Smooth muscle cell (in vitro differentiated cells): ENCODE measurements at regions not wholly inside any gene's neighbourhood (a gene's known extent, or its start where the extent isn't known, plus 50 kb on each side); places are given as distances from the start of the nearest gene placed in this dataset.

Experiments
- DNase-seq: peaks from one replicate; lab custom pipeline; 2025; ENCODE audit not compliant: unreplicated experiment; lab: John Stamatoyannopoulos, UW
- H2AFZ ChIP-seq: fragments of 200-600 bp; sonication (generic); 2 replicates; pipeline ENCODE4 v1.6.0; 2016; ENCODE audit warnings: antibody characterized with exemption, low read depth, mild to moderate bottlenecking
- H3F3A ChIP-seq: fragments of 200-600 bp; sonication (generic); 2 replicates; pipeline ENCODE4 v1.6.0; 2017; ENCODE audit warnings: antibody characterized with exemption, low read depth
- H3K27ac ChIP-seq: fragments of 200-600 bp; sonication (generic); 2 replicates; pipeline ENCODE4 v1.5.1; 2016; ENCODE audit warnings: low read depth, mild to moderate bottlenecking
- H3K27me3 ChIP-seq: fragments of 200-600 bp; sonication (generic); 2 replicates; pipeline ENCODE4 v1.6.1; 2016; ENCODE audit warnings: low read depth, mild to moderate bottlenecking
- H3K36me3 ChIP-seq: fragments of 200-600 bp; sonication (generic); 2 replicates; pipeline ENCODE4 v1.5.1; 2016; ENCODE audit warnings: low read depth
- H3K4me1 ChIP-seq: fragments of 200-600 bp; sonication (generic); 2 replicates; pipeline ENCODE4 v1.5.1; 2016; ENCODE audit warnings: low read depth
- H3K4me2 ChIP-seq: fragments of 200-600 bp; sonication (generic); 2 replicates; pipeline ENCODE4 v1.6.0; 2016; ENCODE audit warnings: mild to moderate bottlenecking
- H3K4me3 ChIP-seq: fragments of 200-600 bp; sonication (generic); 2 replicates; pipeline ENCODE4 v1.5.1; 2016; ENCODE audit warnings: mild to moderate bottlenecking
- H3K79me2 ChIP-seq: fragments of 200-600 bp; sonication (generic); 2 replicates; pipeline ENCODE4 v1.6.0; 2016; ENCODE audit warnings: low read depth, mild to moderate bottlenecking
- H3K9ac ChIP-seq: fragments of 200-600 bp; sonication (generic); 2 replicates; pipeline ENCODE4 v1.6.0; 2016; ENCODE audit warnings: low read depth
- H3K9me3 ChIP-seq: fragments of 200-600 bp; sonication (generic); replicated peaks from 2 replicates; pipeline ENCODE4 v1.5.1; 2016; ENCODE audit warnings: low read depth
- H4K20me1 ChIP-seq: fragments of 200-600 bp; sonication (generic); 2 replicates; pipeline ENCODE4 v1.6.0; 2016; ENCODE audit warnings: low read depth
- CTCF ChIP-seq: fragments of 200-600 bp; sonication (generic); IDR thresholded peaks from 2 replicates; pipeline ENCODE4 v1.5.1; 2017; ENCODE audit warnings: borderline replicate concordance, mild to moderate bottlenecking, antibody characterized with exemption; ENCODE audit not compliant: insufficient read depth, poor library complexity, severe bottlenecking
- WGBS: methylation state at CpG from one replicate; pipeline ENCODE4 v1.1.7; 2016; ENCODE audit warnings: low lambda C conversion rate; 5-methylcytosine and 5-hydroxymethylcytosine counted together

- Histone ChIP-seq H3K27ac (no peak overlapping the region), H3K4me3 (no peak overlapping the region), H2AFZ (no peak overlapping the region), H3K4me1 (peaks cover 8% of the 10 kb centered on the region), H4K20me1 (no peaks in the 10 kb centered on the region), H3F3A (peaks cover 3% of the 10 kb centered on the region), H3K27me3 (no peaks in the 10 kb centered on the region), H3K4me2 (peak overlapping the region; percentile 58), H3K79me2 (no peaks in the 10 kb centered on the region), H3K36me3 (no peaks in the 10 kb centered on the region), H3K9ac (no peak overlapping the region), H3K9me3 (no peaks in the 10 kb centered on the region)
- no peak for TF ChIP-seq CTCF
- no peak for DNase-seq
- WGBS: 56% methylated on average over 1 of the region's 1 CpG
These were observed 414.2 kb upstream of the SEMA3C start for GRCh38 chr7:81333004-81333403.

DNA sequence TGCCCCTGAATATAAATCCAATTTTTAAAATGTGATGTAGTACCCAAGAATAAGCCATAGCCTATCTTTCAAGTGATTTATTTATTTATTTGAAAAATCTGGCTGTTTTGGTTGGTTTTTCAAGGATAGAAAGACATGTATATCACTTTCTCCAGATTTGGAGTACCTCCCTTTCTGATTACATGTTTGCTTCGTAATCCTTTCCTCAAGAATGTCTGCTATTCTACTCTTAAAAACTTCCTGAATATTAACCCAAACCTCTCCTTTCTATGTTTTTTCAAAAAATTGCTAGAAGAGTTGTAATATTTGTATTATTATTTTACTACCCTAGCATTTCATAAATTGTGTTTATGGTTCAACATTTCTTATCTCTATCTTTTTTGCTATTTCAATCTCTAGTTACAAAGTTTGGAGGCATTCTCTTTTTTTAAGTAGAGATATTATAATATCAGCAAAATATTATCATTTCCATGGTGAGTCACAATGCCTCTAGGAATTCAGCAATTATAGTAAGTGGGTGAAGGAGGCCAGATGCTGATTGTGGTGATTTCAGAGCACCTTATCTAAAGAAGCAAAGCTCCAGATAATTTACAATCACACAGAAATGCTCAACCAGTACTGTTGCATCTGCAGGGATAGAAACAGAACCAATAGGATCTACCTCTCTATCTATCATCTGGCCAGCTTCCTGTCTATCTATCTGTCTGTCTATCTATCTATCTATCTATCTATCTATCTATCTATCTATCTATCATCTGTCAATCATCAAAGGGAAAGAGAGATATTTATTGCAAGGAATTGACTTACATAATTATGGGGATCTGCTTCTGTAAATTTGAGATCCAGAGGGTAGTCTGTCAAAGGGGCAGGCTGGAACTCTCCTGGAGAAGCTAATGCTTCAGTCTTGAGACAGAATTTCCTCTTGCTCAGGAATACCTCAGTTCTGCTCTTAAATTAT lies 412.5 kb upstream of the SEMA3C start:
- Histone ChIP-seq H3K27me3 (no peaks in the 10 kb centered on the region), H3K4me3 (no peak overlapping the region), H3K9me3 (no peaks in the 10 kb centered on the region), H3K4me1 (peaks cover 8% of the 10 kb centered on the region), H3K36me3 (no peaks in the 10 kb centered on the region), H3K79me2 (no peaks in the 10 kb centered on the region), H3K9ac (no peak overlapping the region), H2AFZ (no peak overlapping the region), H3K4me2 (peak overlapping the region; percentile 58), H4K20me1 (no peaks in the 10 kb centered on the region), H3K27ac (peak overlapping the region; percentile 20), H3F3A (peaks cover 3% of the 10 kb centered on the region)
- no peak for DNase-seq
- TF ChIP-seq CTCF: no peak
- WGBS: 9% methylated on average over 1 of the region's 1 CpG

DNA sequence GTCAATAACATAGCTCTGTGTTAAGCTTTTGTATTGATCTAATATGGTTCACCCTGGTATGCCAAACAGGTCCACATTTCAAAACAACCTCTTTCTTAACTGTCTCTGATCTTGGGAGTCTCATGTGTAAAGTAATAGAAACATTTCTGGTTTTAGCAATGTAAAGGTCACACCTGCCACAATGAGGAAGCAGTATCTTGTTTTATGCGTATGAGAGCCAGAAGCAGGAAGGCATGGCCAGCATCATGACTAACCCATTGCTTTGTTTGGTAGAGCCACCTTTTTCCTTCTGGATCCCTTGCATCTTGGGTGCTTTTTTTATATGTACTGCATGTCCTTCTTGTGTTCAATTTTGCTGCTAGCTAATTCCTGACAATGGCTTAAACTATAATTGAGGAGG lies 411.3 kb upstream of the SEMA3C start:
- H3K4me2 ChIP-seq: no peak overlapping the region
- peaks cover 3% of the 10 kb centered on the region for H3F3A ChIP-seq
- no peak overlapping the region for H3K4me3 ChIP-seq
- H3K9ac ChIP-seq: no peak overlapping the region
- TF ChIP-seq CTCF: no peak
- H3K4me1 ChIP-seq: peaks cover 8% of the 10 kb centered on the region
- no peak overlapping the region for H2AFZ ChIP-seq
- H3K27me3 ChIP-seq: no peaks in the 10 kb centered on the region
- H3K79me2 ChIP-seq: no peaks in the 10 kb centered on the region
- no peaks in the 10 kb centered on the region for H3K36me3 ChIP-seq
- WGBS: 68% methylated on average over 1 of the region's 1 CpG
- H3K27ac ChIP-seq: no peak overlapping the region
- no peak for DNase-seq
- no peaks in the 10 kb centered on the region for H3K9me3 ChIP-seq
- no peaks in the 10 kb centered on the region for H4K20me1 ChIP-seq
